ENCODE measurements at regions not wholly inside any gene's neighbourhood (a gene's known extent, or its start where the extent isn't known, plus 50 kb on each side); places are given as distances from the start of the nearest gene placed in this dataset.

DNA sequence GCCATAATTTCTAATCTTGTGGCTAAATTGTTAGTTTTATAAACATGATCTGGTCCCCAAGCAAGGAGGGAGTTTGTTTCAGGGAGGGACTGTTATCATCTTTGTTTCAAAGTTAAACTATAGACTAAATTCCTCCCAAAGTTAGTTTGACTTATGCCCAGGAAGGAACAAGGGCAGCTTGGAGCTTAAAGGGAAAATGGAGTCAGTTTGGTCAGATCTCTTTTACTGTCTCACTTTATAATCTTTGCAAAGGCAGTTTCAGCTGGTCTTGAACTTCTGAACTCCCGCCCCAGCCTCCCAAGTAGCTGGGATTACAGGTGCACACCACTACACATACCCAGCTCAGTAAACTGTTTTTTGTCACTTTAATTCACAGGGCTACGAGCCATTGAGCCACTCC lies 214.7 kb downstream of the ZNF674 start:
- no peak for ATAC-seq
- intact Hi-C loops (cut with micrococcal nuclease; ENCODE audit: unreplicated experiment): no loop called here
- H3K27me3 ChIP-seq (ENCODE audit: control insufficient read depth in 1 of 2, insufficient read depth in 2 of 2, low read length in 2 of 2): no peaks in the 10 kb centered on the region
- H3K36me3 ChIP-seq (replicated peaks in 1 of 2; ENCODE audit: control insufficient read depth in 1 of 2, insufficient read depth in 2 of 2, low read length in 2 of 2): no peaks in the 10 kb centered on the region
- DNase-seq (ENCODE audit: low spot score): no peak
- CTCF ChIA-PET (ENCODE audit: low intra/inter-chr PET ratio, low total read pairs): no interaction called here
- peaks cover 7% of the 10 kb centered on the region for H3K79me2 ChIP-seq (ENCODE audit: insufficient read depth, low read length)
- no TSS peak for BruUV-seq (replicated peaks)
- H3K4me2 ChIP-seq (ENCODE audit: low read depth, low read length): no peak overlapping the region
- no peak overlapping the region for H3K9ac ChIP-seq (ENCODE audit: insufficient read depth, low read depth, low read length)
- no peaks in the 10 kb centered on the region for H3K9me3 ChIP-seq (ENCODE audit: low read length)
- in situ Hi-C loops (cut with HindIII; ENCODE audit: extremely low pct_ligation_motif_present, low pct_unique_long_range_greater_than_20kb): no loop called here
- H4K20me1 ChIP-seq (ENCODE audit: insufficient read depth, low read length): no peaks in the 10 kb centered on the region
- TF ChIP-seq ZNF619 (CRISPR knock-in tag; IDR thresholded peaks at IDR 0.05) (no peak), PAWR (CRISPR knock-in tag; IDR thresholded peaks at IDR 0.05; ENCODE audit: borderline replicate concordance) (no peak), REL (CRISPR knock-in tag; conservative IDR thresholded peaks at IDR 0.05) (no peak), MEIS2 (CRISPR knock-in tag; IDR thresholded peaks at IDR 0.05) (no peak), ZZZ3 (CRISPR knock-in tag; IDR thresholded peaks at IDR 0.05; ENCODE audit: borderline replicate concordance) (no peak), SIX1 (CRISPR knock-in tag; IDR thresholded peaks at IDR 0.05; ENCODE audit: borderline replicate concordance) (no peak), SMAD3 (CRISPR knock-in tag; IDR thresholded peaks at IDR 0.05) (no peak), HOXA9 (CRISPR knock-in tag; IDR thresholded peaks at IDR 0.05; ENCODE audit: borderline replicate concordance) (no peak)
- TF ChIP-seq, protein P1, sequence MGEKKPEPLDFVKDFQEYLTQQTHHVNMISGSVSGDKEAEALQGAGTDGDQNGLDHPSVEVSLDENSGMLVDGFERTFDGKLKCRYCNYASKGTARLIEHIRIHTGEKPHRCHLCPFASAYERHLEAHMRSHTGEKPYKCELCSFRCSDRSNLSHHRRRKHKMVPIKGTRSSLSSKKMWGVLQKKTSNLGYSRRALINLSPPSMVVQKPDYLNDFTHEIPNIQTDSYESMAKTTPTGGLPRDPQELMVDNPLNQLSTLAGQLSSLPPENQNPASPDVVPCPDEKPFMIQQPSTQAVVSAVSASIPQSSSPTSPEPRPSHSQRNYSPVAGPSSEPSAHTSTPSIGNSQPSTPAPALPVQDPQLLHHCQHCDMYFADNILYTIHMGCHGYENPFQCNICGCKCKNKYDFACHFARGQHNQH (CRISPR knock-in tag; IDR thresholded peaks at IDR 0.05): no peak
- no peak overlapping the region for H3K4me3 ChIP-seq (replicated peaks in 1 of 3; ENCODE audit: insufficient read depth in 1 of 3, low read depth in 2 of 3, low read length in 3 of 3)
- no peak overlapping the region for H2AFZ ChIP-seq (ENCODE audit: low read length)
- H3K4me1 ChIP-seq (ENCODE audit: insufficient read depth, low read length): peaks cover 58% of the 10 kb centered on the region
- 94% methylated on average over 2 of the region's 2 CpGs for WGBS (ENCODE audit: low lambda C conversion rate)
- no peak overlapping the region for H3K27ac ChIP-seq (ENCODE audit: extremely low read length, insufficient read depth, low read length)
- FAIRE-seq: no peak
- POLR2A ChIA-PET: interaction anchor here (0.7 kb wide), 1 partner anchor 10 kb away, joined by 3 read pairs; no protein-coding TSS in a partner anchor
